ENCODE measurements at regions not wholly inside any gene's neighbourhood (a gene's known extent, or its start where the extent isn't known, plus 50 kb on each side); places are given as distances from the start of the nearest gene placed in this dataset.

DNA sequence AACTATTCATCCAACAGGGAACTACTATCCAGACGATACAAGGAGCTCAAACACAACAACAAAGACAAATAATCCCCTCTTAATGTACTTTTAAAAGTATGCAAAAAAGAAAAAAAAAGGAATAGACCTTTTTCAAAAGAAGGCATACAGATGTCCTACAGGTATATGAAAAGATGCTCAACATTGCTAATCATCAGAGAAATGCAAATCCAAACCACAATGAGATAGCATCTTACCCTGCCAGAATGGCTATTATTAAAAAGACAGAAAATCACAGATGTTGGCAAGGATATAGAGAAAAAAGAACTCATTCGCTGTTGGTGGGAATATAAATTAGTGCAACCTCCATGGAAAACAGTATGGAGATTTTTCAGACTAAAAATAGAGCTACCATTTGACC is 67.1 kb upstream of the ENPP6 start:
- no peaks in the 10 kb centered on the region for H3K27me3 ChIP-seq (replicated peaks in 1 of 2; ENCODE audit: control insufficient read depth in 2 of 2, insufficient read depth in 2 of 2, low read length in 1 of 2)
- ATAC-seq (no peak), FAIRE-seq (no peak), DNase-seq (ENCODE audit: low read depth, low spot score) (no peak)
- peak overlapping the region; percentile 99 for H3K27ac ChIP-seq (ENCODE audit: control insufficient read depth, insufficient read depth)
- ChIA-PET SMC1A (ENCODE audit: uncharacterized antibody, unreplicated experiment) (interaction anchor here (0.7 to 8.5 kb wide), 13 partner anchors 9 to 251 kb away, joined by 3 to 428 read pairs (median 25); no protein-coding TSS in a partner anchor), CTCF (interaction anchor here (0.8 to 15.5 kb wide), 10 partner anchors 8 to 251 kb away, joined by 3 to 348 read pairs (median 20); no protein-coding TSS in a partner anchor), POLR2A (interaction anchor here (0.9 to 7.5 kb wide), 12 partner anchors 11 to 364 kb away, joined by 3 to 250 read pairs (median 8); partner anchors contain the start of genes CASP3 and PRIMPOL), RAD21 (ENCODE audit: unreplicated experiment) (interaction anchor here (0.8 to 7.4 kb wide), 12 partner anchors 11 to 365 kb away, joined by 3 to 367 read pairs (median 16); partner anchors contain the start of genes CASP3 and PRIMPOL)
- peak overlapping the region; percentile 57 for H3K4me3 ChIP-seq
- H3K9me3 ChIP-seq (replicated peaks; ENCODE audit: control insufficient read depth, insufficient read depth, low read length) = peaks cover 3% of the 10 kb centered on the region
- H3K4me1 ChIP-seq (ENCODE audit: control insufficient read depth, insufficient read depth, low read length) = peaks cover 82% of the 10 kb centered on the region
- H3K9ac ChIP-seq (ENCODE audit: control insufficient read depth, insufficient read depth, low read length) = peak overlapping the region; percentile 93
- H4K20me1 ChIP-seq (ENCODE audit: control insufficient read depth, insufficient read depth) = no peaks in the 10 kb centered on the region
- no peak overlapping the region for H2AFZ ChIP-seq (ENCODE audit: control insufficient read depth, low read depth, low read length)
- H3K79me2 ChIP-seq (ENCODE audit: control insufficient read depth, insufficient read depth, low read length) = peaks cover 32% of the 10 kb centered on the region
- no peaks in the 10 kb centered on the region for H3K36me3 ChIP-seq (ENCODE audit: control insufficient read depth in 2 of 2, insufficient read depth in 2 of 2, low read length in 1 of 2)
- H3K4me2 ChIP-seq (ENCODE audit: control insufficient read depth, insufficient read depth) = peak overlapping the region; percentile 82
- intact Hi-C loops (cut with micrococcal nuclease; ENCODE audit: unreplicated experiment) = loop anchor here (5.0 to 10.0 kb wide), 4 partner anchors 113 to 570 kb away; partner anchors contain the start of genes CASP3 and PRIMPOL
- BruUV-seq (replicated peaks) = no TSS peak
- WGBS (ENCODE audit: insufficient coverage, insufficient replicate concordance, low lambda C conversion rate, missing lambda C conversion rate) = 0% methylated on average over 2 of the region's 2 CpGs
- in situ Hi-C loops (cut with MboI) = loop anchor here (5.0 to 10.0 kb wide), 3 partner anchors 63 to 450 kb away; partner anchors contain the start of gene CENPU
- TF ChIP-seq HDAC6 (IDR thresholded peaks at IDR 0.05; ENCODE audit: unreplicated experiment) = no peak
- TF ChIP-seq SIX5 (IDR thresholded peaks at IDR 0.05; ENCODE audit: low read depth, low read length, severe bottlenecking) = no peak
- no peak for TF ChIP-seq CHD4 (IDR thresholded peaks at IDR 0.05)
- no peak for TF ChIP-seq SP1 (IDR thresholded peaks at IDR 0.05; ENCODE audit: low read depth, low read length)
- no peak for TF ChIP-seq PAX5 (IDR thresholded peaks at IDR 0.05; ENCODE audit: borderline replicate concordance, low read depth, low read length)
- TF ChIP-seq PAX8 (IDR thresholded peaks at IDR 0.05) = no peak
- TF ChIP-seq, protein P1, sequence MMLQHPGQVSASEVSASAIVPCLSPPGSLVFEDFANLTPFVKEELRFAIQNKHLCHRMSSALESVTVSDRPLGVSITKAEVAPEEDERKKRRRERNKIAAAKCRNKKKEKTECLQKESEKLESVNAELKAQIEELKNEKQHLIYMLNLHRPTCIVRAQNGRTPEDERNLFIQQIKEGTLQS (IDR thresholded peaks at IDR 0.05; ENCODE audit: borderline replicate concordance, extremely low read depth, low read depth, low read length) = no peak
- TF ChIP-seq POLR2AphosphoS5 (IDR thresholded peaks at IDR 0.05; ENCODE audit: low read length) = no peak
- TF ChIP-seq SRF (IDR thresholded peaks at IDR 0.05; ENCODE audit: low read depth in 2 of 2, low read length in 2 of 2) = no peak
- TF ChIP-seq ZNF622 (IDR thresholded peaks at IDR 0.05) = no peak
- no peak for TF ChIP-seq IKZF2 (IDR thresholded peaks at IDR 0.05)
- no peak for TF ChIP-seq EED (IDR thresholded peaks at IDR 0.05; ENCODE audit: low read depth)
- no peak for TF ChIP-seq KLF5 (IDR thresholded peaks at IDR 0.05; ENCODE audit: partially characterized antibody)
- TF ChIP-seq, protein P2, sequence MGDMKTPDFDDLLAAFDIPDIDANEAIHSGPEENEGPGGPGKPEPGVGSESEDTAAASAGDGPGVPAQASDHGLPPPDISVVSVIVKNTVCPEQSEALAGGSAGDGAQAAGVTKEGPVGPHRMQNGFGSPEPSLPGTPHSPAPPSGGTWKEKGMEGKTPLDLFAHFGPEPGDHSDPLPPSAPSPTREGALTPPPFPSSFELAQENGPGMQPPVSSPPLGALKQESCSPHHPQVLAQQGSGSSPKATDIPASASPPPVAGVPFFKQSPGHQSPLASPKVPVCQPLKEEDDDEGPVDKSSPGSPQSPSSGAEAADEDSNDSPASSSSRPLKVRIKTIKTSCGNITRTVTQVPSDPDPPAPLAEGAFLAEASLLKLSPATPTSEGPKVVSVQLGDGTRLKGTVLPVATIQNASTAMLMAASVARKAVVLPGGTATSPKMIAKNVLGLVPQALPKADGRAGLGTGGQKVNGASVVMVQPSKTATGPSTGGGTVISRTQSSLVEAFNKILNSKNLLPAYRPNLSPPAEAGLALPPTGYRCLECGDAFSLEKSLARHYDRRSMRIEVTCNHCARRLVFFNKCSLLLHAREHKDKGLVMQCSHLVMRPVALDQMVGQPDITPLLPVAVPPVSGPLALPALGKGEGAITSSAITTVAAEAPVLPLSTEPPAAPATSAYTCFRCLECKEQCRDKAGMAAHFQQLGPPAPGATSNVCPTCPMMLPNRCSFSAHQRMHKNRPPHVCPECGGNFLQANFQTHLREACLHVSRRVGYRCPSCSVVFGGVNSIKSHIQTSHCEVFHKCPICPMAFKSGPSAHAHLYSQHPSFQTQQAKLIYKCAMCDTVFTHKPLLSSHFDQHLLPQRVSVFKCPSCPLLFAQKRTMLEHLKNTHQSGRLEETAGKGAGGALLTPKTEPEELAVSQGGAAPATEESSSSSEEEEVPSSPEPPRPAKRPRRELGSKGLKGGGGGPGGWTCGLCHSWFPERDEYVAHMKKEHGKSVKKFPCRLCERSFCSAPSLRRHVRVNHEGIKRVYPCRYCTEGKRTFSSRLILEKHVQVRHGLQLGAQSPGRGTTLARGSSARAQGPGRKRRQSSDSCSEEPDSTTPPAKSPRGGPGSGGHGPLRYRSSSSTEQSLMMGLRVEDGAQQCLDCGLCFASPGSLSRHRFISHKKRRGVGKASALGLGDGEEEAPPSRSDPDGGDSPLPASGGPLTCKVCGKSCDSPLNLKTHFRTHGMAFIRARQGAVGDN (IDR thresholded peaks at IDR 0.05) = no peak; the same call in 1 of the 2 replicates
- TF ChIP-seq EGR1 (IDR thresholded peaks at IDR 0.05; ENCODE audit: borderline replicate concordance in 1 of 2, low read depth in 2 of 2, low read length in 2 of 2) = no peak
- no peak for TF ChIP-seq CREM (IDR thresholded peaks at IDR 0.05; ENCODE audit: low read depth)
- TF ChIP-seq, protein P3, sequence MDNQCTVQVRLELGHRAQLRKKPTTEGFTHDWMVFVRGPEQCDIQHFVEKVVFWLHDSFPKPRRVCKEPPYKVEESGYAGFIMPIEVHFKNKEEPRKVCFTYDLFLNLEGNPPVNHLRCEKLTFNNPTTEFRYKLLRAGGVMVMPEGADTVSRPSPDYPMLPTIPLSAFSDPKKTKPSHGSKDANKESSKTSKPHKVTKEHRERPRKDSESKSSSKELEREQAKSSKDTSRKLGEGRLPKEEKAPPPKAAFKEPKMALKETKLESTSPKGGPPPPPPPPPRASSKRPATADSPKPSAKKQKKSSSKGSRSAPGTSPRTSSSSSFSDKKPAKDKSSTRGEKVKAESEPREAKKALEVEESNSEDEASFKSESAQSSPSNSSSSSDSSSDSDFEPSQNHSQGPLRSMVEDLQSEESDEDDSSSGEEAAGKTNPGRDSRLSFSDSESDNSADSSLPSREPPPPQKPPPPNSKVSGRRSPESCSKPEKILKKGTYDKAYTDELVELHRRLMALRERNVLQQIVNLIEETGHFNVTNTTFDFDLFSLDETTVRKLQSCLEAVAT (IDR thresholded peaks at IDR 0.05) = no peak
- TF ChIP-seq POLR2A (IDR thresholded peaks at IDR 0.05; ENCODE audit: low read depth, low read length) = no peak
